Lower leg skin (tissue), 3 donors: ENCODE measurements at regions not wholly inside any gene's neighbourhood (a gene's known extent, or its start where the extent isn't known, plus 50 kb on each side); places are given as distances from the start of the nearest gene placed in this dataset.
"Not testable (repeated sequence)": the region's sequence is repeated elsewhere in the genome, so short reads cannot be mapped to it uniquely, and the experiment has no call there.

Source experiments
- CTCF ChIP-seq, 3 donors: fragments of 450-650 bp; IDR thresholded peaks; one replicate each; pipeline ENCODE4 v1.5.1; 2016; ENCODE audit warnings: antibody characterized with exemption in 3 of 3, mild to moderate bottlenecking in 3 of 3, moderate library complexity in 2 of 3
- POLR2A ChIP-seq, 2 donors: fragments of 450-650 bp; IDR thresholded peaks; one replicate each; pipeline ENCODE4 v1.6.1; 2016 to 2017; ENCODE audit warnings: antibody characterized with exemption in 2 of 2, mild to moderate bottlenecking in 1 of 2, moderate library complexity in 1 of 2

- TF ChIP-seq CTCF, POLR2A (IDR thresholded peaks at IDR 0.05): not testable (repeated sequence)
Observed at GRCh38 chr2:88978011-88978410, 286.5 kb downstream of the RPIA start.
